Duodenal mucosa (tissue), 2 donors: ENCODE measurements at regions not wholly inside any gene's neighbourhood (a gene's known extent, or its start where the extent isn't known, plus 50 kb on each side); places are given as distances from the start of the nearest gene placed in this dataset.
"Not testable (repeated sequence)": the region's sequence is repeated elsewhere in the genome, so short reads cannot be mapped to it uniquely, and the experiment has no call there.

ENCODE experiments used
- H3K27ac ChIP-seq: one replicate; pipeline ENCODE4 v1.7.0; 2013; ENCODE audit warnings: low read depth, low read length
- H3K27me3 ChIP-seq, 2 donors: one replicate each; pipeline ENCODE4 v1.7.0; 2013; ENCODE audit warnings: low read length in 2 of 2, control low read depth in 1 of 2; ENCODE audit not compliant: insufficient read depth in 2 of 2, control insufficient read depth in 1 of 2
- H3K36me3 ChIP-seq, 2 donors: one replicate each; pipeline ENCODE4 v1.7.0; 2013; ENCODE audit warnings: low read length in 2 of 2, control low read depth in 1 of 2; ENCODE audit not compliant: insufficient read depth in 2 of 2, control insufficient read depth in 1 of 2
- H3K4me1 ChIP-seq, 2 donors: one replicate each; pipeline ENCODE4 v1.7.0; 2013; ENCODE audit warnings: low read length in 2 of 2, control low read depth in 1 of 2; ENCODE audit not compliant: insufficient read depth in 2 of 2, control insufficient read depth in 1 of 2
- H3K4me3 ChIP-seq, 2 donors: one replicate each; pipeline ENCODE4 v1.7.0; 2013; ENCODE audit warnings: low read length in 2 of 2, low read depth in 1 of 2
- H3K9ac ChIP-seq, 2 donors: one replicate each; pipeline ENCODE4 v1.7.0; 2013; ENCODE audit warnings: low read length in 2 of 2, low read depth in 1 of 2
- H3K9me3 ChIP-seq, 2 donors: one replicate each; pipeline ENCODE4 v1.7.0; 2013; ENCODE audit warnings: low read length in 2 of 2, control low read depth in 1 of 2; ENCODE audit not compliant: control insufficient read depth in 1 of 2

- H3K9ac ChIP-seq: no peak overlapping the region
- H3K9me3 ChIP-seq: no peaks in the 10 kb centered on the region
- no peak overlapping the region for H3K4me3 ChIP-seq
- H3K27ac ChIP-seq: no peak overlapping the region
- no peaks in the 10 kb centered on the region for H3K4me1 ChIP-seq
- H3K27me3 ChIP-seq: no peaks in the 10 kb centered on the region
- no peaks in the 10 kb centered on the region for H3K36me3 ChIP-seq
Observed at GRCh38 chr12:25321772-25322171, 71.0 kb upstream of the KRAS start.

- H3K36me3 ChIP-seq: no peaks in the 10 kb centered on the region
- H3K9ac ChIP-seq: no peak overlapping the region
- H3K27ac ChIP-seq: no peak overlapping the region
- no peaks in the 10 kb centered on the region for H3K9me3 ChIP-seq
- H3K4me1 ChIP-seq: no peaks in the 10 kb centered on the region
- H3K4me3 ChIP-seq: no peak overlapping the region
- no peaks in the 10 kb centered on the region for H3K27me3 ChIP-seq
Observed at GRCh38 chr12:25320123-25321006, 69.6 kb upstream of the KRAS start.

GRCh38 chr12:25319233-25319984, 68.7 kb upstream of the KRAS start:
- Histone ChIP-seq H3K4me1 (no peaks in the 10 kb centered on the region), H3K4me3 (no peak overlapping the region), H3K27me3 (no peaks in the 10 kb centered on the region), H3K27ac (no peak overlapping the region), H3K9me3 (no peaks in the 10 kb centered on the region), H3K9ac (no peak overlapping the region), H3K36me3 (no peaks in the 10 kb centered on the region)

DNA sequence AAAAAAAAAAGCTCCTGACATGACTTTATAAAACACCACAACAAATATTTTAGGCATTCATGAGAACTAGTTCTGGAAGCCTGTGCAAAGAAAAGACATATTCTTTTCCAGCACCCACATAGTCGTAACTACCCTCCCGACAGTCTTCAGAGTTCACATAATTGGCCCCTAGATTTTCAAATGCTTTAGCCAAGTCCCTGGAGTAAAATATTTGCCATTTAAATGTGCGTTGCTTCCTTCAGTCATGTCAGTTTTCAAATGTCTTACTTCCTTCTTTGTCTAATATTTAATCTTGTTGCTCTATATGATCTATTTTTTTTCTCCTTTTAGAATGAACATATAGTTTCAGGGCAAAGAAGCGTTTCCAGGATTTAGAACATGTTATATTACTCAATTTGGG, 66.8 kb upstream of the KRAS start:
- H3K27me3 ChIP-seq: no peaks in the 10 kb centered on the region

DNA sequence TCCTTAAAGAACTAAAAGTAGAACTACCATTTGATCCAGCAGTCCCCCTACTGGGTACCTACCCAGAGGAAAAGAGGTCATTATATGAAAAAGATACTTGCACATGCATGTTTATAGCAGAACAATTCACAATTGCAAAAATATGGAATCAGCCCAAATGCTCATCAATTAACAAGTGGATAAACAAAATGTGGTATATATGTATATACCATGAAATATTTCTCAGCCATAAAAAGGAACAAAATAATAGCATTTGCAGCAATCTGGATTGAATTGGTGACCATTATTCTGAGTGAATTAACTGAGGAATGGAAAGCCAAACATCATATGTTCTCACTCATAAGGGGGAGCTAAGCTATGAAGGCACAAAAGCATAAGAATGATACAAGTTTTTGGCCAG, 64.7 kb upstream of the KRAS start:
- Histone ChIP-seq H3K27me3 (no peaks in the 10 kb centered on the region), H3K36me3 (no peaks in the 10 kb centered on the region), H3K4me3 (no peak overlapping the region), H3K27ac (no peak overlapping the region), H3K9me3 (no peaks in the 10 kb centered on the region), H3K9ac (no peak overlapping the region), H3K4me1 (no peaks in the 10 kb centered on the region)

More for the DNA sequence above, 66.8 kb upstream of the KRAS start:
- Histone ChIP-seq H3K36me3 (no peaks in the 10 kb centered on the region), H3K9me3 (no peaks in the 10 kb centered on the region), H3K9ac (no peak overlapping the region), H3K4me1 (no peaks in the 10 kb centered on the region), H3K4me3 (no peak overlapping the region), H3K27ac (no peak overlapping the region)

GRCh38 chr12:25313266-25313990, 62.7 kb upstream of the KRAS start:
- H3K9ac ChIP-seq, H3K36me3 ChIP-seq, H3K9me3 ChIP-seq, H3K27me3 ChIP-seq, H3K4me3 ChIP-seq, H3K27ac ChIP-seq, H3K4me1 ChIP-seq: not testable (repeated sequence)

DNA sequence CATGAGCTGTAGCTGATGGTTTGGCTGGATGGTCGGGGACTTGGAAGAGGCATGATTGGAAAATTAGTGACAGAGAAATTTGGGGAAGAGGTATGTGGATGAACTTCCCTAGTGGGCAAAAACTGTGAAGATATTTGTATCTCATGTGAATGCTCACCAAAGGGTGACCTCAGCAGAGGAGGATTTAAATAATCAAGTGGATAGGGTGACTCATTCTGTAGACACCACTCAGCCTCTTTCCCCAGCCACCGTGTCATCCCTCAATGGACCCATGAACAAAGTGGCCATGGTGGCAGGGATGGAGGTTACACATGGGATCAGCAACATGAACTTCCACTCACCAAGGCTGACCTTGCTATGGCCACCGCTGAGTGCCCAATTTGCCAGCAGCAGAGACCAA, 60.8 kb upstream of the KRAS start:
- Histone ChIP-seq H3K9me3 (no peaks in the 10 kb centered on the region), H3K27me3 (no peaks in the 10 kb centered on the region), H3K27ac (no peak overlapping the region), H3K36me3 (no peaks in the 10 kb centered on the region), H3K4me1 (no peaks in the 10 kb centered on the region), H3K4me3 (no peak overlapping the region), H3K9ac (no peak overlapping the region)

GRCh38 chr12:25310071-25310470, 59.3 kb upstream of the KRAS start:
- not testable (repeated sequence) for H3K4me3 ChIP-seq, H3K27ac ChIP-seq, H3K9ac ChIP-seq, H3K9me3 ChIP-seq, H3K4me1 ChIP-seq, H3K36me3 ChIP-seq, H3K27me3 ChIP-seq

GRCh38 chr12:25308756-25309155, 58.0 kb upstream of the KRAS start:
- Histone ChIP-seq H3K4me1 (no peaks in the 10 kb centered on the region), H3K4me3 (no peak overlapping the region), H3K9me3 (no peaks in the 10 kb centered on the region), H3K9ac (no peak overlapping the region), H3K27ac (no peak overlapping the region), H3K27me3 (no peaks in the 10 kb centered on the region), H3K36me3 (no peaks in the 10 kb centered on the region)

DNA sequence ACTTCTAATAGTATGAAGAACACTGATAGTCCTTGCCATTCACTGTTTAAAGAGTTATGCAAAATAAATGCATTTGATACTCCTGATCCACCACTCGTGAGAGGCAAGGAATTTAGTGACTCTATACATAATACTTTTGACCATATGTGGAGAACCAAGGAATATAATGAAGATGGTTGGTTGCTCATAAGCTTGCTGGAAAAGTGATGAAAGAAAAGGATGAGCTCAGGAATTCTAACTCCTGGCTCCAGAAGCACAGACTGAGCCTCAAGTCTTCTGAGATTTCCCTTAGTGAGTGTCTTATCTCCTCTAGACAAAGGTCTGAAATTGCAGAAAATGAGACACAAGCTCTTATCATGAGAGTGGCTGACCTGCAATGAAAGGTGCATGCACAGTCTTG, 57.1 kb upstream of the KRAS start:
- Histone ChIP-seq H3K27ac (no peak overlapping the region), H3K9me3 (no peaks in the 10 kb centered on the region), H3K4me3 (no peak overlapping the region), H3K4me1 (no peaks in the 10 kb centered on the region), H3K9ac (no peak overlapping the region), H3K27me3 (no peaks in the 10 kb centered on the region), H3K36me3 (no peaks in the 10 kb centered on the region)
